OCI-LY7 (cell line): ENCODE measurements at regions not wholly inside any gene's neighbourhood (a gene's known extent, or its start where the extent isn't known, plus 50 kb on each side); places are given as distances from the start of the nearest gene placed in this dataset.

Experiments used
- BruUV-seq: library from RNA; stranded (reverse); fragments of 400-500 nt; replicated peaks from 2 replicates; lab custom pipeline; 2021; lab: Mats Ljungman, UMichigan
- CTCF ChIA-PET: fragments of 300-600 bp; sonication (Branson Sonifier 250); formaldehyde crosslinking; loops from one replicate; lab custom pipeline; 2022; ENCODE audit warnings: antibody characterized with exemption; ENCODE audit not compliant: unreplicated experiment; lab: Charles Lee
- POLR2A ChIA-PET: fragments of 300-600 bp; sonication (Branson Sonifier 250); formaldehyde crosslinking; loops from one replicate; lab custom pipeline; 2022; ENCODE audit warnings: antibody characterized with exemption; lab: Charles Lee
- DNase-seq: peaks from one replicate; pipeline ENCODE4 v3.0.0-alpha.2; 2015; ENCODE audit warnings: low spot score
- H2AFZ ChIP-seq: fragments of 200-600 bp; sonication (generic), shearing (Covaris generic); 2 replicates; pipeline ENCODE4 v1.6.1; 2014; ENCODE audit warnings: mild to moderate bottlenecking, antibody characterized with exemption, low read length, moderate library complexity
- H3K27ac ChIP-seq: fragments of 200-600 bp; sonication (generic); 2 replicates; pipeline ENCODE4 v1.5.1; 2014; ENCODE audit warnings: mixed run types, low read depth, mild to moderate bottlenecking, moderate library complexity, low read length, inconsistent platforms; ENCODE audit not compliant: poor library complexity, severe bottlenecking
- H3K36me3 ChIP-seq: fragments of 200-600 bp; sonication (generic); 2 replicates; pipeline ENCODE4 v1.6.1; 2014; ENCODE audit warnings: mild to moderate bottlenecking, antibody characterized with exemption, low read length, moderate library complexity, mixed read lengths; ENCODE audit not compliant: insufficient read depth
- H3K4me1 ChIP-seq: fragments of 200-600 bp; sonication (generic); 2 replicates; pipeline ENCODE4 v1.5.1; 2014; ENCODE audit warnings: mild to moderate bottlenecking, low read length; ENCODE audit not compliant: insufficient read depth, poor library complexity, severe bottlenecking
- H3K4me2 ChIP-seq: fragments of 200-600 bp; sonication (generic); 2 replicates; pipeline ENCODE4 v1.6.1; 2014; ENCODE audit warnings: mild to moderate bottlenecking, low read length
- H3K4me3 ChIP-seq: fragments of 200-600 bp; sonication (generic); 2 replicates; pipeline ENCODE4 v1.5.1; 2014; ENCODE audit warnings: mild to moderate bottlenecking, low read depth, low read length; ENCODE audit not compliant: poor library complexity, severe bottlenecking
- H3K79me2 ChIP-seq: fragments of 200-600 bp; sonication (generic); 2 replicates; pipeline ENCODE4 v1.6.1; 2016; ENCODE audit warnings: low read depth, mild to moderate bottlenecking, low read length, moderate library complexity, mixed read lengths; ENCODE audit not compliant: insufficient read depth
- H3K9me2 ChIP-seq: fragments of 200-600 bp; sonication (generic); 2 replicates; pipeline ENCODE4 v1.6.1; 2016; ENCODE audit warnings: mild to moderate bottlenecking, low read length, mixed read lengths; ENCODE audit not compliant: insufficient read depth
- H3K9me3 ChIP-seq: fragments of 200-600 bp; sonication (generic); 2 replicates; pipeline ENCODE4 v1.6.1; 2014; ENCODE audit warnings: mild to moderate bottlenecking, mixed run types, low read length, mixed read lengths
- H4K20me1 ChIP-seq: fragments of 200-600 bp; sonication (generic); 2 replicates; pipeline ENCODE4 v1.6.1; 2014; ENCODE audit warnings: mild to moderate bottlenecking, antibody characterized with exemption, low read length, moderate library complexity, mixed read lengths; ENCODE audit not compliant: insufficient read depth
- EZH2phosphoT487 ChIP-seq: fragments of 200-600 bp; sonication (generic); IDR thresholded peaks from 2 replicates; pipeline ENCODE4 v1.6.1; 2018; ENCODE audit warnings: low read depth, borderline replicate concordance, mild to moderate bottlenecking, mixed run types, antibody characterized with exemption, low read length, moderate library complexity, mixed read lengths
- intact Hi-C: fragments of 100-400 bp; cut with micrococcal nuclease; formaldehyde crosslinking; loops from one replicate; pipeline ENCODE4 v1.10.0; 2022; ENCODE audit not compliant: unreplicated experiment
- TF ChIP-seq, protein P1 (sequence below): fragments of 200-600 bp; sonication (generic); conservative IDR thresholded peaks from 2 replicates; pipeline ENCODE4 v1.5.1; 2014; ENCODE audit warnings: mild to moderate bottlenecking, antibody characterized with exemption, low read length, moderate library complexity, mixed read lengths

DNA sequence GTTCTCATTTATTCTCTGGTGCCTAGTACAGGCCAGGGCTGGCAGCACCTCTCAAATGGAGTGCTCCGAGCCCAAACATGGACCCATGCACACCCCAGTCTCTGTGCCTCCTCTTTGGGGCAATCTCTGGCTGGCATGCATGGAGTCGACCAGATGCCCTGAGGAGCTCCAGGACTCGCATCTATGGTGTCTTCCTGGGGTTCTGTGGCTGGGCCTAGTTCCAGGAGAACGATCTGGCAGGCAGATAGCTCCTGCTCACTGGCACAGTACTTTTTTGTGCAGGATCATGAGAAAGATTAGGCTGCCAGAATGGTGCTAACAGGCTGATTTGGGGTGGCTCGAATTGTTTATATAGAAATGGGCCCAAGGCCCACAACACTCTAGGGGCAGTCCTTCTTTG, 72.0 kb upstream of the PJA1 start:
- DNase-seq = no peak
- ChIA-PET POLR2A (no interaction called here), CTCF (no interaction called here)
- Histone ChIP-seq H4K20me1 (no peaks in the 10 kb centered on the region), H3K4me1 (no peaks in the 10 kb centered on the region), H3K9me2 (no peaks in the 10 kb centered on the region), H3K4me2 (no peak overlapping the region), H2AFZ (no peak overlapping the region), H3K4me3 (no peak overlapping the region), H3K79me2 (no peaks in the 10 kb centered on the region), H3K9me3 (no peaks in the 10 kb centered on the region), H3K36me3 (no peaks in the 10 kb centered on the region), H3K27ac (no peak overlapping the region)
- intact Hi-C loops = no loop called here
- TF ChIP-seq EZH2phosphoT487 = no peak
- TF ChIP-seq, protein P1, sequence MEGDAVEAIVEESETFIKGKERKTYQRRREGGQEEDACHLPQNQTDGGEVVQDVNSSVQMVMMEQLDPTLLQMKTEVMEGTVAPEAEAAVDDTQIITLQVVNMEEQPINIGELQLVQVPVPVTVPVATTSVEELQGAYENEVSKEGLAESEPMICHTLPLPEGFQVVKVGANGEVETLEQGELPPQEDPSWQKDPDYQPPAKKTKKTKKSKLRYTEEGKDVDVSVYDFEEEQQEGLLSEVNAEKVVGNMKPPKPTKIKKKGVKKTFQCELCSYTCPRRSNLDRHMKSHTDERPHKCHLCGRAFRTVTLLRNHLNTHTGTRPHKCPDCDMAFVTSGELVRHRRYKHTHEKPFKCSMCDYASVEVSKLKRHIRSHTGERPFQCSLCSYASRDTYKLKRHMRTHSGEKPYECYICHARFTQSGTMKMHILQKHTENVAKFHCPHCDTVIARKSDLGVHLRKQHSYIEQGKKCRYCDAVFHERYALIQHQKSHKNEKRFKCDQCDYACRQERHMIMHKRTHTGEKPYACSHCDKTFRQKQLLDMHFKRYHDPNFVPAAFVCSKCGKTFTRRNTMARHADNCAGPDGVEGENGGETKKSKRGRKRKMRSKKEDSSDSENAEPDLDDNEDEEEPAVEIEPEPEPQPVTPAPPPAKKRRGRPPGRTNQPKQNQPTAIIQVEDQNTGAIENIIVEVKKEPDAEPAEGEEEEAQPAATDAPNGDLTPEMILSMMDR = no peak
- no TSS peak for BruUV-seq

DNA sequence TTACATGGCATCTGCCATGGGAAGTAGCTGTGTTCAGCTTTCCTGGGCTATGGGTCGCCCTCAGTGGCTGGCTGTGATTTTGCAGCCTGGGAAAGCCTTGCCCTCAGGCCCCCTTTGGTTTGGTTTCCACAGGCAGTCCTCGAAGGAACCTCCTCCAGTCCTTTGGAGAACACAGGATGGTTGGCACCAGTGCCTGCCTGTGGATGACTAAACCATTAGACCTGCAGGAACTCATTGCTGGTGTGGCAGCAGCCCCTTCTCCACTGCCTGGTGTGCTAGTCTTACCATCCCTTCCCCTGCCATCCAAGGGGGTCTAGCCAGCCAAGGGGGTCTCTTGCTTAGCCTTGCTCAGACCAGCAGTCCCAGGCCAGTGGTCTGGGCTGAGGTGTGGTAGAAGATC, 71.4 kb upstream of the PJA1 start:
- no TSS peak for BruUV-seq
- no peak overlapping the region for H3K27ac ChIP-seq
- intact Hi-C loops = no loop called here
- H3K79me2 ChIP-seq = no peaks in the 10 kb centered on the region
- no peaks in the 10 kb centered on the region for H3K9me2 ChIP-seq
- no peak for DNase-seq
- POLR2A ChIA-PET = no interaction called here
- no peaks in the 10 kb centered on the region for H3K9me3 ChIP-seq
- TF ChIP-seq, protein P1 = no peak
- TF ChIP-seq EZH2phosphoT487 = no peak
- CTCF ChIA-PET = no interaction called here
- no peak overlapping the region for H2AFZ ChIP-seq
- H3K4me1 ChIP-seq = no peaks in the 10 kb centered on the region
- H3K4me3 ChIP-seq = no peak overlapping the region
- no peaks in the 10 kb centered on the region for H4K20me1 ChIP-seq
- H3K36me3 ChIP-seq = no peaks in the 10 kb centered on the region
- H3K4me2 ChIP-seq = no peak overlapping the region

DNA sequence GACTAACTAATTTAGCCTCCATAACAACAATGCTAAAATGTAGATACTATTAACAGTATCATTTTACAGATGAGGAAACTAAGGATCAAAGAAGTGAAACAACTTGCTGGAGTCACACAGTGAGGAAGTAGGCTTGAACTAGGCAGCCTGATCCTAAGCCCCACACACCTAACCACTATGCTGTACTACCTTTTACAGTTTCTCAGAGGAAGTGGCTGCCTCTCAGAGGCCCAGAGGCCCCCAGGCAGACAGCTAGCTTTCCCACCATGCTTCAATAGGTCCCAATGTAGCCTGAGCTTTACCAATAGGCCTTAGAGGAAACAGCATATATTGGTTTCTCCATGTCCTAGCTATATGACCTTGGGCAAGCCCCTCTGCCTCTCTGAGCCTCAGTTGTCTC, 69.4 kb upstream of the PJA1 start:
- H3K4me1 ChIP-seq = no peaks in the 10 kb centered on the region
- H3K9me3 ChIP-seq = no peaks in the 10 kb centered on the region
- H3K36me3 ChIP-seq = no peaks in the 10 kb centered on the region
- H2AFZ ChIP-seq = no peak overlapping the region
- H3K27ac ChIP-seq = no peak overlapping the region
- ChIA-PET CTCF (no interaction called here), POLR2A (no interaction called here)
- H3K4me3 ChIP-seq = no peak overlapping the region
- TF ChIP-seq, protein P1 = no peak
- no peak for TF ChIP-seq EZH2phosphoT487
- no TSS peak for BruUV-seq
- H3K9me2 ChIP-seq = no peaks in the 10 kb centered on the region
- no peak overlapping the region for H3K4me2 ChIP-seq
- intact Hi-C loops = no loop called here
- DNase-seq = no peak
- no peaks in the 10 kb centered on the region for H4K20me1 ChIP-seq
- no peaks in the 10 kb centered on the region for H3K79me2 ChIP-seq
